Endothelial cell of umbilical vein (primary cell): ENCODE measurements at regions not wholly inside any gene's neighbourhood (a gene's known extent, or its start where the extent isn't known, plus 50 kb on each side); places are given as distances from the start of the nearest gene placed in this dataset.

ENCODE experiments used
- BruUV-seq: library from RNA; stranded (reverse); fragments of 400-500 nt; replicated peaks from 2 replicates; lab custom pipeline; 2021; lab: Mats Ljungman, UMichigan
- CTCF ChIA-PET: fragments of 300-600, 350-600 bp; sonication (Branson Sonifier 250); formaldehyde crosslinking; loops from one replicate; lab custom pipeline; 2021; ENCODE audit warnings: antibody characterized with exemption, inconsistent platforms; lab: Charles Lee
- POLR2A ChIA-PET: fragments of 300-600, 350-600 bp; sonication (Branson Sonifier 250); formaldehyde crosslinking; loops from one replicate; lab custom pipeline; 2021; ENCODE audit warnings: antibody characterized with exemption, inconsistent platforms; lab: Charles Lee
- DNase-seq: peaks from one replicate; pipeline ENCODE4 v3.0.0-alpha.2; 2011; ENCODE audit warnings: low read depth, low spot score
- FAIRE-seq: peaks from 2 replicates; lab custom pipeline; 2011; peaks lifted over from hg19 to GRCh38; lab: Jason Lieb, UNC
- H2AFZ ChIP-seq: 2 replicates; pipeline ENCODE4 v1.6.0; 2012; ENCODE audit warnings: low read depth, low read length, control low read depth, inconsistent platforms
- H3K27ac ChIP-seq: 2 replicates; pipeline ENCODE4 v1.5.1; 2011; ENCODE audit warnings: low read depth, mild to moderate bottlenecking, control low read depth, low read length, moderate library complexity; ENCODE audit not compliant: insufficient read depth
- H3K27me3 ChIP-seq, 2 experiments: 2 replicates each; pipeline versions ENCODE4 v1.6.0 to v1.6.1; 2011; ENCODE audit warnings: low read length in 2 of 2, mixed read lengths in 1 of 2; ENCODE audit not compliant: control insufficient read depth in 2 of 2, insufficient read depth in 2 of 2
- H3K36me3 ChIP-seq, 2 experiments: 2 replicates in 1 of 2; 3 replicates in 1 of 2; pipeline ENCODE4 v1.5.1; 2011; ENCODE audit warnings: low read length in 2 of 2, mild to moderate bottlenecking in 1 of 2, moderate library complexity in 1 of 2; ENCODE audit not compliant: control insufficient read depth in 2 of 2, insufficient read depth in 2 of 2; ENCODE audit errors: extremely low read depth in 1 of 2
- H3K4me1 ChIP-seq: 3 replicates; pipeline ENCODE4 v1.5.1; 2011; ENCODE audit warnings: mild to moderate bottlenecking, low read length; ENCODE audit not compliant: control insufficient read depth, insufficient read depth; ENCODE audit errors: extremely low read depth
- H3K4me2 ChIP-seq: 2 replicates; pipeline ENCODE4 v1.6.1; 2011; ENCODE audit warnings: low read length, control low read depth, mixed read lengths; ENCODE audit not compliant: insufficient read depth
- H3K4me3 ChIP-seq, 3 experiments: fragments of 200-600 bp in 1 of 3; sonication (generic), shearing (Covaris generic) in 1 of 3; replicated peaks in 1 of 3; 2 replicates each; pipeline ENCODE4 v1.5.1; 2011 to 2016; ENCODE audit warnings: control low read depth in 3 of 3, low read length in 3 of 3, mild to moderate bottlenecking in 2 of 3, inconsistent platforms in 1 of 3, low read depth in 1 of 3, moderate library complexity in 1 of 3; ENCODE audit not compliant: insufficient read depth in 1 of 3
- H3K79me2 ChIP-seq: 2 replicates; pipeline ENCODE4 v1.6.0; 2012; ENCODE audit warnings: low read length, inconsistent platforms; ENCODE audit not compliant: control insufficient read depth, insufficient read depth
- H3K9ac ChIP-seq: replicated peaks from 2 replicates; pipeline ENCODE3; 2011; ENCODE audit warnings: low read length, control low read depth; ENCODE audit not compliant: insufficient read depth; ENCODE audit errors: extremely low read depth
- H3K9me1 ChIP-seq: replicated peaks from 3 replicates; pipeline ENCODE4 v1.6.0; 2011; ENCODE audit warnings: mild to moderate bottlenecking, low read length; ENCODE audit not compliant: control insufficient read depth, insufficient read depth; ENCODE audit errors: extremely low read depth
- H3K9me3 ChIP-seq: replicated peaks from 2 replicates; pipeline ENCODE4 v1.5.1; 2012; ENCODE audit warnings: low read length, inconsistent platforms; ENCODE audit not compliant: control insufficient read depth, insufficient read depth
- H4K20me1 ChIP-seq: replicated peaks from 2 replicates; pipeline ENCODE3; 2011; ENCODE audit warnings: mild to moderate bottlenecking, low read length; ENCODE audit not compliant: control insufficient read depth, insufficient read depth; ENCODE audit errors: extremely low read depth
- CTCF ChIP-seq, 2 donors: IDR thresholded peaks; 1 replicate in 1 of 2; 2 replicates in 1 of 2; pipeline ENCODE4 v1.5.1; 2011; ENCODE audit warnings: low read length in 2 of 2, mild to moderate bottlenecking in 2 of 2, moderate library complexity in 2 of 2, control low read depth in 1 of 2, inconsistent platforms in 1 of 2, low read depth in 1 of 2; ENCODE audit not compliant: insufficient read depth in 1 of 2; ENCODE audit errors: extremely low read depth in 1 of 2
- EZH2 ChIP-seq: IDR thresholded peaks from 2 replicates; pipeline ENCODE4 v1.6.1; 2012; ENCODE audit warnings: borderline replicate concordance, low read depth, mild to moderate bottlenecking, moderate library complexity, low read length, inconsistent platforms; ENCODE audit not compliant: severe bottlenecking
- FOS ChIP-seq: IDR thresholded peaks from 2 replicates; pipeline ENCODE4 v1.6.1; 2011; ENCODE audit warnings: mild to moderate bottlenecking, low read length, moderate library complexity, borderline replicate concordance; ENCODE audit not compliant: insufficient read depth
- GATA2 ChIP-seq: IDR thresholded peaks from 2 replicates; pipeline ENCODE4 v1.7.0; 2011; ENCODE audit warnings: low read depth, mild to moderate bottlenecking, moderate library complexity, mixed read lengths, low read length; ENCODE audit not compliant: insufficient read length, insufficient read depth
- JUN ChIP-seq: IDR thresholded peaks from 2 replicates; pipeline ENCODE4 v1.6.1; 2011; ENCODE audit warnings: borderline replicate concordance, low read depth; ENCODE audit not compliant: insufficient read length, insufficient read depth
- MAX ChIP-seq: IDR thresholded peaks from 2 replicates; pipeline ENCODE4 v1.6.1; 2011; ENCODE audit not compliant: insufficient read depth, insufficient read length
- MYC ChIP-seq: IDR thresholded peaks from one replicate; pipeline ENCODE4 v1.6.1; 2011; ENCODE audit warnings: mild to moderate bottlenecking, low read depth, low read length
- POLR2A ChIP-seq: IDR thresholded peaks from 2 replicates; pipeline ENCODE4 v1.6.1; 2012; ENCODE audit warnings: low read depth, mild to moderate bottlenecking, control low read depth, low read length
- POLR2AphosphoS5 ChIP-seq: IDR thresholded peaks from 2 replicates; pipeline ENCODE4 v1.6.1; 2012; ENCODE audit warnings: low read depth, mild to moderate bottlenecking, control low read depth, low read length, moderate library complexity; ENCODE audit not compliant: insufficient read depth
- dilution Hi-C: fragments of 300-500 bp; cut with MboI; formaldehyde crosslinking; loops from one replicate; pipeline ENCODE4 v1.15.0; 2019; ENCODE audit warnings: low sequenced_read_pairs; ENCODE audit not compliant: extremely low pct_ligation_motif_present
- intact Hi-C: fragments of 100-400 bp; cut with micrococcal nuclease; formaldehyde crosslinking; loops from one replicate; pipeline ENCODE4 v1.10.0; 2022

- CTCF ChIA-PET: no interaction called here
- Histone ChIP-seq H3K4me1 (no peaks in the 10 kb centered on the region), H3K9me3 (no peaks in the 10 kb centered on the region), H3K4me3 (no peak overlapping the region), H3K9ac (no peak overlapping the region), H3K4me2 (no peak overlapping the region), H2AFZ (no peak overlapping the region), H3K79me2 (no peaks in the 10 kb centered on the region), H4K20me1 (no peaks in the 10 kb centered on the region), H3K36me3 (no peaks in the 10 kb centered on the region), H3K27ac (no peak overlapping the region), H3K27me3 (no peaks in the 10 kb centered on the region), H3K9me1 (no peaks in the 10 kb centered on the region)
- POLR2A ChIA-PET: no interaction called here
- intact Hi-C loops: no loop called here
- TF ChIP-seq FOS: no peak
- no peak for TF ChIP-seq POLR2AphosphoS5
- TF ChIP-seq MAX: no peak
- no peak for TF ChIP-seq JUN
- TF ChIP-seq POLR2A: no peak
- TF ChIP-seq EZH2: no peak
- TF ChIP-seq CTCF (IDR thresholded peaks at IDR 0.05; ENCODE audit: extremely low read depth in 1 of 2, insufficient read depth in 1 of 2, low read depth in 1 of 2, low read length in 2 of 2): no peak
- TF ChIP-seq GATA2: no peak
- no peak for TF ChIP-seq MYC
- dilution Hi-C loops: no loop called here
- no TSS peak for BruUV-seq
- FAIRE-seq: no peak
- no peak for DNase-seq
Measured at GRCh38 chr16:79534143-79534542, 66.4 kb downstream of the MAF start.
